K562 (cell line): ENCODE measurements at regions not wholly inside any gene's neighbourhood (a gene's known extent, or its start where the extent isn't known, plus 50 kb on each side); places are given as distances from the start of the nearest gene placed in this dataset.

Experiments used
- ATAC-seq: fragments of 200-7000 bp; cut with Tn5 transposase; 3 replicates; pipeline ENCODE4 v1.9.1; 2020; ENCODE audit warnings: moderate library complexity
- BruUV-seq: library from RNA; stranded (reverse); fragments of 400-500 nt; replicated peaks from 2 replicates; lab custom pipeline; 2021; lab: Mats Ljungman, UMichigan
- CTCF ChIA-PET: fragments of 300-600 bp; formaldehyde crosslinking; extraction: SDS; loops from one replicate; lab custom pipeline; 2021; ENCODE audit warnings: low intra/inter-chr PET ratio; lab: Yijun Ruan, JAX
- POLR2A ChIA-PET: fragments of 300-600, 350-650 bp; sonication (Branson Sonifier 250); formaldehyde crosslinking; extraction: SDS; loops from one replicate; lab custom pipeline; 2021; ENCODE audit warnings: antibody characterized with exemption, inconsistent platforms; lab: Yijun Ruan, JAX
- DNase-seq, 4 experiments: peaks; one replicate each; pipeline versions ENCODE4 v3.0.0 to v3.0.0-alpha.2; 2011 to 2018; ENCODE audit warnings: low spot score in 3 of 4, mixed read lengths in 3 of 4; ENCODE audit errors: extremely low read depth in 1 of 4
- FAIRE-seq: peaks from 2 replicates; lab custom pipeline; 2011; peaks lifted over from hg19 to GRCh38; lab: Jason Lieb, UNC
- H2AFZ ChIP-seq: 2 replicates; pipeline ENCODE4 v1.6.0; 2011; ENCODE audit warnings: low read depth, low read length, control low read depth, inconsistent platforms
- H3K27ac ChIP-seq: fragments of 200-600 bp; 3 replicates; pipeline ENCODE4 v1.8.0; 2011; ENCODE audit warnings: low read depth, mild to moderate bottlenecking, control low read depth, inconsistent platforms, low read length, moderate library complexity, mixed read lengths; ENCODE audit errors: extremely low read depth
- H3K27me3 ChIP-seq, 2 experiments: fragments of 300-600 bp in 1 of 2; 2 replicates in 1 of 2; 3 replicates in 1 of 2; pipeline versions ENCODE4 v1.6.0 to v1.8.0; 2011; ENCODE audit warnings: inconsistent platforms in 2 of 2, low read length in 2 of 2, mild to moderate bottlenecking in 1 of 2, mixed read lengths in 1 of 2, moderate library complexity in 1 of 2; ENCODE audit not compliant: control insufficient read depth in 2 of 2, insufficient read depth in 2 of 2
- H3K36me3 ChIP-seq: fragments of 300-600 bp; 3 replicates; pipeline ENCODE4 v1.8.0; 2011; ENCODE audit warnings: mild to moderate bottlenecking, low read length, inconsistent platforms; ENCODE audit not compliant: control insufficient read depth, insufficient read depth
- H3K4me1 ChIP-seq, 2 experiments: fragments of 200-600 bp in 1 of 2; replicated peaks in 1 of 2; 2 replicates in 1 of 2; 3 replicates in 1 of 2; pipeline versions ENCODE4 v1.5.1 to v1.8.0; 2011; ENCODE audit warnings: inconsistent platforms in 2 of 2, low read length in 2 of 2, mild to moderate bottlenecking in 1 of 2, mixed read lengths in 1 of 2, moderate library complexity in 1 of 2; ENCODE audit not compliant: control insufficient read depth in 2 of 2, insufficient read depth in 2 of 2
- H3K4me2 ChIP-seq: 2 replicates; pipeline ENCODE4 v1.6.1; 2011; ENCODE audit warnings: low read length, control low read depth, inconsistent platforms, mixed read lengths; ENCODE audit not compliant: insufficient read depth
- H3K4me3 ChIP-seq: fragments of 200-600 bp; sonication (generic), shearing (Covaris generic); 2 replicates; pipeline ENCODE4 v1.5.1; 2016; ENCODE audit warnings: control low read depth, inconsistent platforms
- H3K79me2 ChIP-seq: fragments of 200-600 bp; 3 replicates; pipeline ENCODE4 v1.8.0; 2011; ENCODE audit warnings: low read length, inconsistent platforms; ENCODE audit not compliant: control insufficient read depth, insufficient read depth
- H3K9ac ChIP-seq, 2 experiments: 2 replicates each; pipeline versions ENCODE4 v1.6.0 to v1.6.1; 2011; ENCODE audit warnings: low read depth in 2 of 2, low read length in 2 of 2, control low read depth in 1 of 2, inconsistent platforms in 1 of 2, mild to moderate bottlenecking in 1 of 2, mixed read lengths in 1 of 2; ENCODE audit not compliant: insufficient read depth in 1 of 2
- H3K9me1 ChIP-seq: one replicate; pipeline ENCODE4 v1.6.0; 2011; ENCODE audit warnings: inconsistent platforms, mild to moderate bottlenecking, low read length, moderate library complexity; ENCODE audit not compliant: control insufficient read depth, insufficient read depth
- H3K9me3 ChIP-seq: replicated peaks from 2 replicates; pipeline ENCODE4 v1.5.1; 2011; ENCODE audit warnings: low read depth, low read length, inconsistent platforms; ENCODE audit not compliant: control insufficient read depth, insufficient read depth
- H4K20me1 ChIP-seq: replicated peaks from 2 replicates; pipeline ENCODE4 v1.6.1; 2011; ENCODE audit warnings: low read length, inconsistent platforms, mixed read lengths; ENCODE audit not compliant: control insufficient read depth, insufficient read depth
- C11orf30 ChIP-seq: fragments of 450-650 bp; IDR thresholded peaks from 2 replicates; pipeline ENCODE4 v1.6.1; 2016; ENCODE audit warnings: low read depth, mild to moderate bottlenecking
- CTCF ChIP-seq, 3 experiments: IDR thresholded peaks in 2 of 3; conservative IDR thresholded peaks in 1 of 3; 2 replicates each; pipeline ENCODE4 v1.5.1; 2011 to 2012; ENCODE audit warnings: low read length in 3 of 3, mild to moderate bottlenecking in 3 of 3, control low read depth in 2 of 3, improper control_type of control experiment in 1 of 3, inconsistent platforms in 1 of 3, low read depth in 1 of 3, mixed read lengths in 1 of 3, moderate library complexity in 1 of 3; ENCODE audit not compliant: insufficient read depth in 2 of 3
- CTCFL ChIP-seq: IDR thresholded peaks from 2 replicates; pipeline ENCODE4 v1.6.1; 2011; ENCODE audit warnings: borderline replicate concordance, low read depth, mild to moderate bottlenecking, moderate library complexity, low read length; ENCODE audit not compliant: insufficient read depth, poor library complexity, severe bottlenecking
- DIDO1 ChIP-seq: fragments of 450-650 bp; IDR thresholded peaks from 2 replicates; pipeline ENCODE4 v1.6.1; 2016; ENCODE audit warnings: low read depth, missing biosample characterization, missing genetic modification characterization
- EHMT2 ChIP-seq: fragments of 450-650 bp; IDR thresholded peaks from 2 replicates; pipeline ENCODE4 v1.6.1; 2018; ENCODE audit warnings: antibody characterized with exemption
- RAD21 ChIP-seq, 2 experiments: fragments of 250-450 bp in 1 of 2; fragments of 450-650 bp in 1 of 2; sonication (Bioruptor Pico) in 1 of 2; formaldehyde crosslinking in 1 of 2; IDR thresholded peaks in 1 of 2; conservative IDR thresholded peaks in 1 of 2; 2 replicates each; pipeline versions ENCODE4 v1.4.0 to v1.8.0; 2020 to 2022; ENCODE audit warnings: mild to moderate bottlenecking in 2 of 2, moderate library complexity in 1 of 2
- SFPQ ChIP-seq: fragments of 200-400 bp; formaldehyde crosslinking; IDR thresholded peaks from 2 replicates; pipeline ENCODE4 v1.6.1; 2017; ENCODE audit warnings: mild to moderate bottlenecking, low read depth, low read length, moderate library complexity
- SMC3 ChIP-seq: conservative IDR thresholded peaks from 2 replicates; pipeline ENCODE4 v1.6.1; 2011; ENCODE audit warnings: low read depth, low read length, improper control_type of control experiment; ENCODE audit not compliant: insufficient read depth
- SPI1 ChIP-seq: IDR thresholded peaks from 2 replicates; pipeline ENCODE4 v1.6.1; 2011; ENCODE audit warnings: low read depth, low read length, control low read depth, borderline replicate concordance
- SREBF1 ChIP-seq: fragments of 150-350 bp; IDR thresholded peaks from 2 replicates; pipeline ENCODE4 v1.6.1; 2014; ENCODE audit warnings: antibody characterized with exemption, low read depth, low read length, borderline replicate concordance
- VEZF1 ChIP-seq: fragments of 200-800 bp; sonication (Bioruptor generic); IDR thresholded peaks from 2 replicates; pipeline ENCODE4 v1.6.1; 2017; ENCODE audit warnings: missing genetic modification characterization, missing compliant biosample characterization
- YY1 ChIP-seq, 3 experiments: IDR thresholded peaks; 2 replicates each; pipeline ENCODE4 v1.6.1; 2011; ENCODE audit warnings: low read length in 2 of 3, mild to moderate bottlenecking in 2 of 3, moderate library complexity in 2 of 3, borderline replicate concordance in 1 of 3, control low read depth in 1 of 3, low read depth in 1 of 3; ENCODE audit not compliant: insufficient read depth in 3 of 3, insufficient replicate concordance in 2 of 3, control insufficient read depth in 1 of 3, insufficient read length in 1 of 3; ENCODE audit errors: extremely low read depth in 1 of 3
- WGBS: fragments of 100-300 bp; shearing (Covaris generic); methylation state at CpG from one replicate; pipeline ENCODE4 v1.1.6; 2016; ENCODE audit warnings: low coverage, mixed read lengths; ENCODE audit not compliant: insufficient coverage; ENCODE audit errors: missing lambda C conversion rate; 5-methylcytosine and 5-hydroxymethylcytosine counted together
- in situ Hi-C: fragments of 300-500 bp; cut with MboI; formaldehyde crosslinking; loops from 4 replicates; pipeline ENCODE4 v1.15.0; 2018; ENCODE audit warnings: inconsistent platforms, mixed read lengths
- intact Hi-C: fragments of 100-400 bp; cut with micrococcal nuclease; formaldehyde crosslinking; loops from 2 replicates; pipeline ENCODE4 v1.14.2; 2022

- no peak overlapping the region for H3K27ac ChIP-seq
- H3K4me1 ChIP-seq: no peaks in the 10 kb centered on the region; a peak in 1 of 5 replicates
- FAIRE-seq: peak; percentile 88
- in situ Hi-C loops: no loop called here
- H2AFZ ChIP-seq: peak overlapping the region; percentile 63; the same call in 1 of the 2 replicates
- no peaks in the 10 kb centered on the region for H3K36me3 ChIP-seq
- peak; percentile 27; the same call in 1 of the 2 replicates for TF ChIP-seq VEZF1 (CRISPR knock-in tag)
- TF ChIP-seq SFPQ: no peak
- 0 out of 2 replicates have a peak, but pooled peaks have one; percentile 14 for TF ChIP-seq EHMT2
- TF ChIP-seq SPI1: 0 out of 2 replicates have a peak, but pooled peaks have one; percentile 5
- 0 out of 2 replicates have a peak, but pooled peaks have one; percentile 15 for TF ChIP-seq DIDO1 (tag)
- TF ChIP-seq YY1 (IDR thresholded peaks at IDR 0.05; ENCODE audit: borderline replicate concordance in 1 of 3, control insufficient read depth in 1 of 3, extremely low read depth in 1 of 3, insufficient read depth in 3 of 3, insufficient read length in 1 of 3, insufficient replicate concordance in 2 of 3, low read depth in 1 of 3, low read length in 2 of 3): peak in 1 of 3 experiments; percentile 12
- TF ChIP-seq SMC3: 0 out of 2 replicates have a peak, but pooled peaks have one; percentile 25
- peak; percentile 69 to 73 (median 73) for TF ChIP-seq CTCF (IDR thresholded peaks at IDR 0.05 in 2 of 3, conservative IDR thresholded peaks at IDR 0.05 in 1 of 3; ENCODE audit: insufficient read depth in 2 of 3, low read depth in 1 of 3, low read length in 3 of 3)
- peak in 1 of 2 experiments; percentile 69; a peak in 2 of 4 replicates for TF ChIP-seq RAD21 (CRISPR knock-in tag; conservative IDR thresholded peaks at IDR 0.05 in 1 of 2, IDR thresholded peaks at IDR 0.05 in 1 of 2)
- TF ChIP-seq CTCFL: peak; percentile 40
- TF ChIP-seq C11orf30: no peak
- TF ChIP-seq SREBF1: no peak
- TF ChIP-seq, all 486 proteins: peak for 9
- H3K9me3 ChIP-seq: no peaks in the 10 kb centered on the region
- peak; percentile 22 to 56 (median 27) for DNase-seq
- H3K4me2 ChIP-seq: no peak overlapping the region
- WGBS: 62% methylated on average over 3 of the region's 3 CpGs
- no peak overlapping the region for H3K4me3 ChIP-seq
- no peaks in the 10 kb centered on the region for H3K9me1 ChIP-seq
- POLR2A ChIA-PET: no interaction called here
- intact Hi-C loops: loop anchor here (2.0 kb wide), 1 partner anchor 253 kb away; no protein-coding TSS in a partner anchor
- peak; percentile 68 for ATAC-seq
- BruUV-seq: no TSS peak
- CTCF ChIA-PET: no interaction called here
- H3K79me2 ChIP-seq: no peaks in the 10 kb centered on the region
- H3K27me3 ChIP-seq: peaks cover 0 to 26% of the 10 kb centered on the region in 2 experiments; a peak in 3 of 5 replicates
- H3K9ac ChIP-seq: no peak overlapping the region
- H4K20me1 ChIP-seq: no peaks in the 10 kb centered on the region
Measured at GRCh38 chr5:53201746-53202145, 92.2 kb upstream of the MOCS2 start.
